PFSK-1 (cell line): ENCODE measurements at regions not wholly inside any gene's neighbourhood (a gene's known extent, or its start where the extent isn't known, plus 50 kb on each side); places are given as distances from the start of the nearest gene placed in this dataset.

Experiments
- FOXP2 ChIP-seq: optimal IDR thresholded peaks from 2 replicates; pipeline ENCODE3; 2011; ENCODE audit warnings: borderline replicate concordance, control low read depth, inconsistent platforms; ENCODE audit not compliant: insufficient read depth; ENCODE audit errors: extremely low read length, extremely low read depth
- POLR2AphosphoS5 ChIP-seq: IDR thresholded peaks from 2 replicates; pipeline ENCODE4 v1.6.1; 2012; ENCODE audit warnings: low read depth, mild to moderate bottlenecking, control low read depth, low read length, moderate library complexity
- SIN3A ChIP-seq: IDR thresholded peaks from 2 replicates; pipeline ENCODE4 v1.6.1; 2012; ENCODE audit warnings: mild to moderate bottlenecking, low read length, moderate library complexity, borderline replicate concordance; ENCODE audit not compliant: insufficient read depth
- TAF1 ChIP-seq: IDR thresholded peaks from 2 replicates; pipeline ENCODE4 v1.6.1; 2012; ENCODE audit warnings: low read length, control low read depth, borderline replicate concordance; ENCODE audit not compliant: insufficient read depth
- TF ChIP-seq, protein P1 (sequence below), 2 experiments: IDR thresholded peaks; 2 replicates each; pipeline versions ENCODE4 v1.6.1 to v1.8.0; 2011 to 2012; ENCODE audit warnings: low read depth in 2 of 2, low read length in 2 of 2, control low read depth in 1 of 2, inconsistent platforms in 1 of 2, mild to moderate bottlenecking in 1 of 2, moderate library complexity in 1 of 2; ENCODE audit not compliant: insufficient read depth in 1 of 2

DNA sequence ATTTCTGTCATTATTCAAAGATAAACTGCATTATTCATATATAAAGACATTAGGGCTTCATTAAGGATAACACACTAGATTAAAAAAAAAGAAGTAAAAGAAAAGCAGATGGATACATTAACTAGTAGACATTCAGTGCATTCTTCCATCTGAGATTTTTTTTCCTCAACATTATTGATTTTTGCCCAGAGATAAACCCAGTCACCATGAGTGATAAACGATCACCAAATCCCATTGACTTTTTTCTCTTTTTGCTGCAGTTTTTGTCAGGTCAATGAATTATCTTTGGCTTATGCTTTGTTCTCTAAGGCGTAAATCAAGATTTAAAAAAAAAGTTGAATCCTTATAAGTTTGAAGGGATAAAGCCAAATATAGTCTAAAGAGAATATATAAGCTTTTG is 925.0 kb downstream of the GBE1 start:
- TF ChIP-seq, protein P1, sequence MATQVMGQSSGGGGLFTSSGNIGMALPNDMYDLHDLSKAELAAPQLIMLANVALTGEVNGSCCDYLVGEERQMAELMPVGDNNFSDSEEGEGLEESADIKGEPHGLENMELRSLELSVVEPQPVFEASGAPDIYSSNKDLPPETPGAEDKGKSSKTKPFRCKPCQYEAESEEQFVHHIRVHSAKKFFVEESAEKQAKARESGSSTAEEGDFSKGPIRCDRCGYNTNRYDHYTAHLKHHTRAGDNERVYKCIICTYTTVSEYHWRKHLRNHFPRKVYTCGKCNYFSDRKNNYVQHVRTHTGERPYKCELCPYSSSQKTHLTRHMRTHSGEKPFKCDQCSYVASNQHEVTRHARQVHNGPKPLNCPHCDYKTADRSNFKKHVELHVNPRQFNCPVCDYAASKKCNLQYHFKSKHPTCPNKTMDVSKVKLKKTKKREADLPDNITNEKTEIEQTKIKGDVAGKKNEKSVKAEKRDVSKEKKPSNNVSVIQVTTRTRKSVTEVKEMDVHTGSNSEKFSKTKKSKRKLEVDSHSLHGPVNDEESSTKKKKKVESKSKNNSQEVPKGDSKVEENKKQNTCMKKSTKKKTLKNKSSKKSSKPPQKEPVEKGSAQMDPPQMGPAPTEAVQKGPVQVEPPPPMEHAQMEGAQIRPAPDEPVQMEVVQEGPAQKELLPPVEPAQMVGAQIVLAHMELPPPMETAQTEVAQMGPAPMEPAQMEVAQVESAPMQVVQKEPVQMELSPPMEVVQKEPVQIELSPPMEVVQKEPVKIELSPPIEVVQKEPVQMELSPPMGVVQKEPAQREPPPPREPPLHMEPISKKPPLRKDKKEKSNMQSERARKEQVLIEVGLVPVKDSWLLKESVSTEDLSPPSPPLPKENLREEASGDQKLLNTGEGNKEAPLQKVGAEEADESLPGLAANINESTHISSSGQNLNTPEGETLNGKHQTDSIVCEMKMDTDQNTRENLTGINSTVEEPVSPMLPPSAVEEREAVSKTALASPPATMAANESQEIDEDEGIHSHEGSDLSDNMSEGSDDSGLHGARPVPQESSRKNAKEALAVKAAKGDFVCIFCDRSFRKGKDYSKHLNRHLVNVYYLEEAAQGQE (IDR thresholded peaks at IDR 0.05; ENCODE audit: insufficient read depth in 1 of 2, low read depth in 2 of 2, low read length in 2 of 2): no peak
- TF ChIP-seq POLR2AphosphoS5 (no peak), SIN3A (no peak), TAF1 (no peak), FOXP2 (no peak)
